HG03378 (cell line): ENCODE measurements at regions not wholly inside any gene's neighbourhood (a gene's known extent, or its start where the extent isn't known, plus 50 kb on each side); places are given as distances from the start of the nearest gene placed in this dataset.
"Not testable (repeated sequence)": the region's sequence is repeated elsewhere in the genome, so short reads cannot be mapped to it uniquely, and the experiment has no call there.

Experiments
- ATAC-seq: cut with Tn5 transposase; IDR thresholded peaks from one replicate; pipeline ENCODE4 v1.9.1; 2021; ENCODE audit warnings: mild to moderate bottlenecking, moderate library complexity; ENCODE audit not compliant: unreplicated experiment

DNA sequence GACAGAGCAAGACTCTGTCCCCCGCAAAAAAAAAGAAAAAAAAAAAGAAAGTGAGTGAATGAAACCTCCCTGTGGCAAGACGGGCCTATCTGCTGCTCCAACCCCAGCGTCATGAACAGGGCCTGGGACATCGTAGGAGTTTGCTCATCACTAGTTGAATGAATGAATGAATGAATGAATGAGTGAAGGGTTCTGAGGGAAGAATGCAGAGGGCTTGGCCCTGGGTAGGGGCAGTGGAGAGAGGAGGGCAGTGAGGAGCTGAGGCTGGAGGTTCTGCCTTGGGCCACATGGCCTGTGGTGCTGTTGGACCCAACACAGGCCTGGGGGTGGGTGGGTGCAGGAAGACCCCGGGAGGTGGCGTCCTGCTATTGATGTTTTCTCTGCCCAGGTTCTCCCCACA, 125.5 kb upstream of the CIBAR2 start:
- no peak for ATAC-seq

DNA sequence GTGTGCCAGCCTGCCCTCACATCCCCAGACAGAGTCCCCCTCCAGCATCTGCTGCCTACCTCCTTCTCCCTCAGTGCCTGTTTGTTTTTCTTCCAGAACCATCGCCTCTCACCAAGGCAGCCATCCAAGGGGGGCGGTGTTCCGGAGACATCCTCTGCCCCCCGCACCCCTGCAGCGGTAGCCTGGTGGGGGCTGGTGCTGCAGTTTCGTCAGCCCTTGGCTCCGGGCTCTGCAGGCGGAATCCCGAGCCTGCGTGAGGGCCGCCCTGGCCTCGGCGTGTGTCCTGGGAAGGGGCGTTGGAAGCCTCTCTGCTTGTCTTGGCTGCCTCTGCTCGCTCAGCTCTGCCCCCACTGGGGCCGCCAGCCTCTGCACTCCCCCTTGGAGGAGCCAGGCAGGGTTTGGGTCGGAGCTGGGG, 126.0 kb upstream of the CIBAR2 start:
- no peak for ATAC-seq

GRCh38 chr16:85239239-85239638, 127.0 kb upstream of the CIBAR2 start:
- ATAC-seq, result no peak

- no peak for ATAC-seq
Observed at GRCh38 chr16:85239871-85240270, 127.6 kb upstream of the CIBAR2 start.

DNA sequence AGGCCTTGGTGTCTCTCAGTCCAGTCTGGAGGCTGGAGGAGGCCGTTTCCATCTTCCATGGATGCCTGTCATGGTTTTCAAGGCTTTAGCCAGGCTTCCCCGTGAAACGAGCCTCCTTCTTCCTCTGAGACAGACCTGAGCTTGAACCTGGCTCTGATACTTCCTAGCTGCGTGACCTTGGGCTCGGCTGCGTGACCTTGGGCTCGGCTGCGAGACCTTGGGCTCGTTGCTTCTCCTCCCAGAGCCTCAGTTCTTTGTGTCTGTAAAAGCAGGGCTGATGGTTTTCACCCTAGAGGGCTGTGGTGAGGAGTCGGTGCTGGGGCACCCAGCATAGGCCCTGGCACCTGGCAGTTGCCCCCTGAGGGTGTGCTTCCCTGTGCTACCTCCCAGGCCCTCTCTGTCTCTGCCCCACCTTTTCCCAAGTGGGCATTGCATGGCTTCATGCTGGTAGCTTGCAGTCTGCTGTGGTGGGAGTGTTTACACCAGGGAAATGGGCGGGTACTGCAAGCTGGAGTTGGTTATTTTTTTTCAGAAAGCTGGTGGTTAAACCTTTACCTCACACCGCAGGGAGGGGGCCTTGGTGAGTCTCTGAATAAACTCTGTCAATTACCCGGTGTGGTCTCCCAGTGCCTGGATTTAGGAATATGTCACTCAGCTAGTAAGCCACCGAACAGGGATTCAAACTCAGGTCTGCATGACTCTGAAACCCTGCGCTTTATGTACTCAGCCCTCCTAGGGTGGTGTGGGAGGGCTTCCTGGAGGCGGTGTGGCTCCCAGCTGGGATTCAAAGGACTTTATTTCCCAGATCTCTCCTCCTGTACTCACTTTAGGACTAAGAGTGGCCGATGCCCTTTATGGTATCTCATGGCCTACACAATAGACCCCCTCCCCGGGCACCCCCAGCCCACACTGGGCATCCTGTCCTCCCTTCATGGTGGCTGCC, 129.0 kb upstream of the CIBAR2 start:
- no peak for ATAC-seq

- ATAC-seq, result no peak
Observed at GRCh38 chr16:85242140-85242539, 129.9 kb upstream of the CIBAR2 start.

DNA sequence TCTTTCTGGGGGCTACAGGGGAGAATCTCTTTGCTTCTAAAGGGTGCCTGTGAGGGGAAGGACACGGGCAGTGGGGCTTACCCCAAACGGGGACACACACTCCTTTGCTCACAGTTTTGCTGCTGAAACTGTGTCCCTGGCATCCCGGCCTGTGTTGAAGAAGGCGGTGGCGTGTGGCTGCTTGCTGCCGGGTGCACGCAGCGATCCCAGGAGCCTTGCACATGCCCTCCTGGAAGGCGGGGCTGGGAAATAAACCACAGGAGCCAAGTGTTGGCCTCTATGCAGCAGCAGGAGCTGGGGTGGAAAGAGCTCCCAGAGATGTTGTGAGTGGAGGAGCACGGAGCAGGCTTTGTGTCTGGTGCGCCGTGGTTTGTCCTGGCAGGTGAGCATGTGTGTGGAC, 131.0 kb upstream of the CIBAR2 start:
- ATAC-seq, result no peak

DNA sequence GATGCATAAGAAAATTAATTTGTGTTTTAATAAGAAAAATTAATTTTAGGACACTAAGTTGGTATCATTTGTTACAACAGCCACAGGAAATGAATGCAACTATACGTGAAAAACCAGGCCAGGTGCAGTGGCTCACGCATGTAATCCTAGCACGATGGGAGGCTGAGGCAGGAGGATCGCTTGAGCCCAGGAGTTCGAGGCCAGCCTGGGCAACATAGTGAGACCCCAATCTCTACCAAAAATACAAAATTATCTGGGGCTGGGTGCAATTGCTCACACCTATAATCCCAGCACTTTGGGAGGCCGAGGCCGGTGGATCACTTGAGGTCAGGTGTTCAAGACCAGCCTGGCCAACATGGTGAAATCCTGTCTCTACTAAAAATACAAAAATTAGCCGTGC, 132.2 kb upstream of the CIBAR2 start:
- not testable (repeated sequence) for ATAC-seq

- no peak for ATAC-seq
Observed at GRCh38 chr16:85245307-85246172, 133.3 kb upstream of the CIBAR2 start.

DNA sequence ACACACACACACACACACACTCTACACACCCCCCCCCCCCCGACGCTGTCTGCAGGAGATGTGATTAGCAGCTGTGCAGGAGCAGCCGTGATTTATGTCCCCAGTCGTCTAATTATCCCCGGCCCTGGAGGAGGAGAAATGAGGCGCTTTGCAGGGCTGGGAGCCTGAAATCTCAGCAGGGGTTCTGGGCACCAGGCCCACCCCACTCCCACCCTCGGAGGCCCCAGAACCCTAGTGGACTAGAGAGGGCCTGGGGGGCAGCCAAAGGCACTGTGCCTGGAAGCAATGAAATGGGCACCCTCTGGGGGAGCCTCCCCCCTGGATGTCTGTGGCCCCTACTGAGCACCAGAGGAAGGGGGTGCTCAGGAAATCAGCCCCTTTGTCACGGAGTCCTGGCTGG, 134.2 kb upstream of the CIBAR2 start:
- no peak for ATAC-seq

DNA sequence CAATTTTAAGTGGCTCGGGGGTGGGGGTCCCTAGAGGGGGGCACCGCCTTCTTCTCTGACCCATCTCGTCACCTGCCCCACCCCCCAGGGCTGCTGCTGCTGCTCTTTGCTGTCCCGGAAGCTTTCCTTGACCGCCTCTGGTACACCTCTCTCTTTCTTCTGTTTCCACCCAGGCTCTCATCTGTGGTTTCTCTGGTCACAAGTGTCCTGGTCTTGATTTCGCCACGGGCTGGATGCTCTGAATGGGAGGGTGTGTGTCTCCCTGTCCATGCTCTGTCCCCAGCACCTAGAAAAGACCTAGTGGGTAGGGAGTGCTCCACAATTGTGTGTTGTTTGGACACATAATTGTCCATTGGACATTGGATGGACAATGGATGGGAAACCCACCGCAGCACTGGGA, 134.7 kb upstream of the CIBAR2 start:
- ATAC-seq, result no peak

- ATAC-seq, result no peak
Observed at GRCh38 chr16:85248342-85248741, 136.1 kb upstream of the CIBAR2 start.

- no peak for ATAC-seq
Observed at GRCh38 chr16:85248857-85249256, 136.6 kb upstream of the CIBAR2 start.

GRCh38 chr16:85249418-85250146, 137.3 kb upstream of the CIBAR2 start:
- no peak for ATAC-seq

- no peak for ATAC-seq
Observed at GRCh38 chr16:85250147-85250463, 137.8 kb upstream of the CIBAR2 start.

DNA sequence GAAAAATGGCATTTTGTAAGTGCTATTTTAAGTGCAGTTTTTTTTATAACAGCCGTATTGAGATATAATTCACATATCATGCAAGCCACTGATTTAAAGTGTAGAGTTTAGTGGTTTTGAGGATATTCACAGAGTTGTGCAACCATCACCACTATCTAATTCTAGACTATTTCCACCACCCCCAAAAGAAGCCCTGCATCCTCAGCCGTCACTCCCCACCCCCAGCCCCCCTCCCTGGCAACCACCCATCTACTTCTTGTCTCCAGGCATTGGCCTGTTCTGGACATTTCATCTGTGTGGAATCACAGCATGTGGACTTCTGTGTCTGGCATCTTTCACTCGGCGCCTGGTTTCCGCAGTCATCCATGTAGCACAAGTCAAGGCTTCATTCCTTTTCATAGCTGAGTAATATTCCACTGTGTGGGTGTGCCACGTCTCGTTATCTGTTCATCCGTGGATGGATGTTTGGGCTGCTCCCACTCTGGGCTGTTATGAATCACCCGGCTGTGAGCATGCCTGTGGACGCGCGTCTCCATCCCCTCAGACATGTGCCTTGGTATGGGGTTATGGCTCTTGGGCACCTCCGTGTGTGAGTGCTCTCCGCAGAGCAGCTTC, 138.4 kb upstream of the CIBAR2 start:
- ATAC-seq, result no peak

GRCh38 chr16:85251225-85251760, 139.0 kb upstream of the CIBAR2 start:
- no peak for ATAC-seq

DNA sequence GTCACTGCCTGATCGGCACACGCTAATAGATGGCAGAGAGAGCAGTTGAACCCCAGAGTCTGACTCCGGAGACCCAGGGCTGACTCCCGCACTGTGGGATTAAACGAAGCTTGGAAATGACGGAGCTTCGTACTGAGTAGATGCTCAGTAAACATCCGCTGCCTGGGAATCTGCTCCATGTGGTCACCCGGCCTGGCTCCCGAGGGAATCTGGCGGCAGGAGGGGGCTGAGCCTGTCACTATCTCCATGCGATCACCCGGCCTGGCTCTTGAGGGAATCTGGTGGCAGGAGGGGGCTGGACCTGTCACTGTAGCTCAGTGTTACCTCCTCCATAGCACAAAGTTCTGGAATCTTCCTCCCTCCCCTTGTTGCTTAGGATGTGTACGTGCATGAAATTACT, 139.7 kb upstream of the CIBAR2 start:
- no peak for ATAC-seq

- no peak for ATAC-seq
Observed at GRCh38 chr16:85252461-85252860, 140.2 kb upstream of the CIBAR2 start.

GRCh38 chr16:85253084-85253941, 141.0 kb upstream of the CIBAR2 start:
- ATAC-seq, result no peak
